Loucy (cell line): ENCODE measurements at regions not wholly inside any gene's neighbourhood (a gene's known extent, or its start where the extent isn't known, plus 50 kb on each side); places are given as distances from the start of the nearest gene placed in this dataset.

Source experiments
- CTCF ChIP-seq: fragments of 200-600 bp; sonication (generic); conservative IDR thresholded peaks from 2 replicates; pipeline ENCODE4 v1.5.1; 2014; ENCODE audit warnings: mild to moderate bottlenecking, antibody characterized with exemption, low read length
- EZH2phosphoT487 ChIP-seq: fragments of 200-600 bp; IDR thresholded peaks from 2 replicates; pipeline ENCODE4 v1.6.1; 2018; ENCODE audit warnings: antibody characterized with exemption, mild to moderate bottlenecking, moderate library complexity, borderline replicate concordance

- no peak for TF ChIP-seq CTCF
- no peak for TF ChIP-seq EZH2phosphoT487
Observed at GRCh38 chr4:53844133-53844532, 220.3 kb downstream of the CHIC2 start.
